Progenitor cell of endocrine pancreas (in vitro differentiated cells): ENCODE measurements at regions not wholly inside any gene's neighbourhood (a gene's known extent, or its start where the extent isn't known, plus 50 kb on each side); places are given as distances from the start of the nearest gene placed in this dataset.

Experiments
- DNase-seq: peaks from one replicate; pipeline ENCODE4 v3.0.0; 2021; ENCODE audit warnings: low spot score; ENCODE audit not compliant: unreplicated experiment
- H3K27ac Mint-ChIP-seq: 2 replicates; pipeline ENCODE4 v1.8.0; 2021; ENCODE audit warnings: mild to moderate bottlenecking, moderate library complexity, mixed read lengths
- H3K27me3 Mint-ChIP-seq: 2 replicates; pipeline ENCODE4 v1.8.0; 2021; ENCODE audit warnings: mixed read lengths
- H3K36me3 Mint-ChIP-seq: 2 replicates; pipeline ENCODE4 v1.8.0; 2022; ENCODE audit warnings: mixed read lengths; ENCODE audit not compliant: insufficient read depth
- H3K4me1 Mint-ChIP-seq: 2 replicates; pipeline ENCODE4 v1.8.0; 2021; ENCODE audit warnings: low read depth, mixed read lengths
- H3K4me3 Mint-ChIP-seq: 2 replicates; pipeline ENCODE4 v1.8.0; 2021; ENCODE audit warnings: low read depth, mild to moderate bottlenecking, moderate library complexity, mixed read lengths
- H3K9me3 Mint-ChIP-seq: 2 replicates; pipeline ENCODE4 v1.8.0; 2021; ENCODE audit warnings: low read depth, mixed read lengths
- CTCF ChIP-seq: fragments of 200-600 bp; sonication (generic); IDR thresholded peaks from one replicate; pipeline ENCODE4 v1.5.0; 2021; ENCODE audit warnings: antibody characterized with exemption, mild to moderate bottlenecking; ENCODE audit not compliant: unreplicated experiment

DNA sequence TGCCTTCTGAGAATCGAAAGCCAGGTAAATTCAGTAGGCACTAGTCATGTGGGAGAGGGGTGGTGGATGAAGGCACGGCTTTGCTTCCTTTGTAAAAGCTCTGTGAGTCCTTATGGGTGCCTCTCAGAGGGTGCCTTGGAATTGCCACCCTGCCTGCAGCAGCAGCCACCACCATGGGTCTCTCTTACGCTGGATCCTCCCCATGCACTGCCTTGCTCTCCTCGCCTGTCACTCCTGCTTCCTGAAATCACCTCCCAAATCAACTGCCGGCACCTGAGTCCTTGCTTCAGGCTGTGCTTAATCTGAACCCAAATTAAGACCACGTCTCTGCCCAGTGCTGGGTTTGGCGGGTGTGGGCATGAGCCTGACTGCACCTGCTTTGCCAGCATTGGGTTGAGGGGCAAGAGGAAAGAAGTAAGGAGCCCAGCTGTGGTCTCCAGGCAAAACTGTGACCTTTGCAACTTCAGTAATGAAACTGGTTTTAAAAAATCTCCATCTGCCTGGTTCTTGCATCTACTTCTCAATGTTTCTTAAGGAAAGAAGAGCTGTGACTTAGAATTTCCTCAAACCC is 55.9 kb upstream of the CLMN start:
- Mint-ChIP-seq H3K4me3 (no peak overlapping the region), H3K27me3 (peaks cover 29% of the 10 kb centered on the region), H3K27ac (no peak overlapping the region), H3K36me3 (peaks cover 3% of the 10 kb centered on the region), H3K9me3 (peaks cover 14% of the 10 kb centered on the region), H3K4me1 (no peaks in the 10 kb centered on the region)
- TF ChIP-seq CTCF: no peak
- DNase-seq: no peak

DNA sequence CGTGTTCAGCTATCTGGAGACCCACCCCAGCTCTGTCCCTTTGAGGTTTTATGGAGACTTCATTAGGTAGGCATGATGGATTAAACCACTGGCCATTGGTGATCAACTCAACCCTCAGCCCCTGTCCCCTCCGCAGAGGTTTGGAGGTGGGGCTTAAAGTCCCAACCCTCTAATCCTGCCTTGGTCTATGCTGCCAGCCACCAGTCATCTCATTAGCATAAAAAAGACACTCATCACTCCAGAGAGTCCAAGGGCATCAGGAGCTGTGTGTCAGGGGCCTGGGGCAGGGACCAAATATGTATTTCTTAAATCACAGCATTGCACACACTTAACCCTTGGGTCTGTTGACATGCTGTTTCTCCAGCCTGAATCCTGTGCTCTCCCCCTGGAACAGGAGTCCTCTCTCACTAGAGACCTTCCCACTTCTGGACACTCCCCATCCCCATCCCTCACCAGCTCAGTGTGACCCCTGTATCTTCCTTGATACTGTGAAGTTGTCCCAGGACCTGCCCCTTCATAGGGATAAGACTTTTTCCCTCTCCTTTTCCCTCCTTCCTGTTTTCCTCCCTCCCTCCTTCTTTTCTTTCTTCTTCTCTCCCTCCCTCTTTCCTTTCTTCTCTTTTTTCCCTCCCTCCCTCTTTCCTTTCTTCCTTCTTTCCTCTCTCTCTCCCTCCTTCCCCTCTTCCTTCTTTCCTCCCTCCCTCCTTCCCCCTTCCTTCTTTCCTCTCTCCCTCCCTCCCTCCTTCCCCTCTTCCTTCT is 54.7 kb upstream of the CLMN start:
- H3K4me1 Mint-ChIP-seq: no peaks in the 10 kb centered on the region
- TF ChIP-seq CTCF: no peak
- no peak overlapping the region for H3K4me3 Mint-ChIP-seq
- DNase-seq: no peak
- H3K27ac Mint-ChIP-seq: no peak overlapping the region
- peaks cover 34% of the 10 kb centered on the region for H3K27me3 Mint-ChIP-seq
- H3K9me3 Mint-ChIP-seq: peaks cover 5% of the 10 kb centered on the region
- peaks cover 1% of the 10 kb centered on the region for H3K36me3 Mint-ChIP-seq

GRCh38 chr14:95370076-95370475 is 50.4 kb upstream of the CLMN start:
- no peak overlapping the region for H3K27ac Mint-ChIP-seq
- no peak for TF ChIP-seq CTCF
- peaks cover 23% of the 10 kb centered on the region for H3K27me3 Mint-ChIP-seq
- H3K4me3 Mint-ChIP-seq: no peak overlapping the region
- no peaks in the 10 kb centered on the region for H3K9me3 Mint-ChIP-seq
- no peak for DNase-seq
- H3K36me3 Mint-ChIP-seq: no peaks in the 10 kb centered on the region
- peaks cover 2% of the 10 kb centered on the region for H3K4me1 Mint-ChIP-seq
